Smooth muscle cell (in vitro differentiated cells): ENCODE measurements at regions not wholly inside any gene's neighbourhood (a gene's known extent, or its start where the extent isn't known, plus 50 kb on each side); places are given as distances from the start of the nearest gene placed in this dataset.

Source experiments
- DNase-seq: peaks from one replicate; lab custom pipeline; 2025; ENCODE audit not compliant: unreplicated experiment; lab: John Stamatoyannopoulos, UW
- H2AFZ ChIP-seq: fragments of 200-600 bp; sonication (generic); 2 replicates; pipeline ENCODE4 v1.6.0; 2016; ENCODE audit warnings: antibody characterized with exemption, low read depth, mild to moderate bottlenecking
- H3F3A ChIP-seq: fragments of 200-600 bp; sonication (generic); 2 replicates; pipeline ENCODE4 v1.6.0; 2017; ENCODE audit warnings: antibody characterized with exemption, low read depth
- H3K27ac ChIP-seq: fragments of 200-600 bp; sonication (generic); 2 replicates; pipeline ENCODE4 v1.5.1; 2016; ENCODE audit warnings: low read depth, mild to moderate bottlenecking
- H3K27me3 ChIP-seq: fragments of 200-600 bp; sonication (generic); 2 replicates; pipeline ENCODE4 v1.6.1; 2016; ENCODE audit warnings: low read depth, mild to moderate bottlenecking
- H3K36me3 ChIP-seq: fragments of 200-600 bp; sonication (generic); 2 replicates; pipeline ENCODE4 v1.5.1; 2016; ENCODE audit warnings: low read depth
- H3K4me1 ChIP-seq: fragments of 200-600 bp; sonication (generic); 2 replicates; pipeline ENCODE4 v1.5.1; 2016; ENCODE audit warnings: low read depth
- H3K4me2 ChIP-seq: fragments of 200-600 bp; sonication (generic); 2 replicates; pipeline ENCODE4 v1.6.0; 2016; ENCODE audit warnings: mild to moderate bottlenecking
- H3K4me3 ChIP-seq: fragments of 200-600 bp; sonication (generic); 2 replicates; pipeline ENCODE4 v1.5.1; 2016; ENCODE audit warnings: mild to moderate bottlenecking
- H3K79me2 ChIP-seq: fragments of 200-600 bp; sonication (generic); 2 replicates; pipeline ENCODE4 v1.6.0; 2016; ENCODE audit warnings: low read depth, mild to moderate bottlenecking
- H3K9ac ChIP-seq: fragments of 200-600 bp; sonication (generic); 2 replicates; pipeline ENCODE4 v1.6.0; 2016; ENCODE audit warnings: low read depth
- H3K9me3 ChIP-seq: fragments of 200-600 bp; sonication (generic); replicated peaks from 2 replicates; pipeline ENCODE4 v1.5.1; 2016; ENCODE audit warnings: low read depth
- H4K20me1 ChIP-seq: fragments of 200-600 bp; sonication (generic); 2 replicates; pipeline ENCODE4 v1.6.0; 2016; ENCODE audit warnings: low read depth
- CTCF ChIP-seq: fragments of 200-600 bp; sonication (generic); IDR thresholded peaks from 2 replicates; pipeline ENCODE4 v1.5.1; 2017; ENCODE audit warnings: borderline replicate concordance, mild to moderate bottlenecking, antibody characterized with exemption; ENCODE audit not compliant: insufficient read depth, poor library complexity, severe bottlenecking
- WGBS: methylation state at CpG from one replicate; pipeline ENCODE4 v1.1.7; 2016; ENCODE audit warnings: low lambda C conversion rate; 5-methylcytosine and 5-hydroxymethylcytosine counted together

GRCh38 chr6:40799296-40800140 is 212.4 kb upstream of the LRFN2 start:
- no peak overlapping the region for H3K9ac ChIP-seq
- WGBS: 90% methylated on average over 8 of the region's 8 CpGs

GRCh38 chr6:40798069-40798770 is 211.1 kb upstream of the LRFN2 start:
- Histone ChIP-seq H3K27me3 (peaks cover 14% of the 10 kb centered on the region), H3K9me3 (no peaks in the 10 kb centered on the region), H3K36me3 (no peaks in the 10 kb centered on the region), H3K4me1 (no peaks in the 10 kb centered on the region), H3K9ac (no peak overlapping the region), H3K4me3 (no peak overlapping the region), H4K20me1 (no peaks in the 10 kb centered on the region), H3K79me2 (no peaks in the 10 kb centered on the region), H3K4me2 (no peak overlapping the region), H2AFZ (no peak overlapping the region), H3F3A (no peaks in the 10 kb centered on the region), H3K27ac (no peak overlapping the region)
- TF ChIP-seq CTCF: no peak
- no peak for DNase-seq
- WGBS: 76% methylated on average over 7 of the region's 7 CpGs

More at GRCh38 chr6:40799296-40800140, 212.4 kb upstream of the LRFN2 start:
- Histone ChIP-seq H3K9me3 (no peaks in the 10 kb centered on the region), H3K27me3 (peaks cover 14% of the 10 kb centered on the region), H3K79me2 (no peaks in the 10 kb centered on the region), H3K36me3 (no peaks in the 10 kb centered on the region), H3K27ac (no peak overlapping the region), H3K4me3 (no peak overlapping the region), H4K20me1 (no peaks in the 10 kb centered on the region), H3F3A (no peaks in the 10 kb centered on the region), H2AFZ (no peak overlapping the region), H3K4me2 (no peak overlapping the region), H3K4me1 (peaks cover 5% of the 10 kb centered on the region)
- no peak for DNase-seq
- no peak for TF ChIP-seq CTCF

- Histone ChIP-seq H4K20me1 (no peaks in the 10 kb centered on the region), H3K27me3 (peaks cover 14% of the 10 kb centered on the region), H2AFZ (no peak overlapping the region), H3K4me2 (no peak overlapping the region), H3K79me2 (no peaks in the 10 kb centered on the region), H3K9ac (no peak overlapping the region), H3K4me3 (no peak overlapping the region), H3K27ac (no peak overlapping the region), H3F3A (no peaks in the 10 kb centered on the region), H3K4me1 (no peaks in the 10 kb centered on the region), H3K9me3 (no peaks in the 10 kb centered on the region), H3K36me3 (no peaks in the 10 kb centered on the region)
- 83% methylated on average over 14 of the region's 14 CpGs for WGBS
- no peak for TF ChIP-seq CTCF
- no peak for DNase-seq
These were observed 209.4 kb upstream of the LRFN2 start for GRCh38 chr6:40796260-40797221.
